Right lobe of liver (tissue), 6 donors: ENCODE measurements at regions not wholly inside any gene's neighbourhood (a gene's known extent, or its start where the extent isn't known, plus 50 kb on each side); places are given as distances from the start of the nearest gene placed in this dataset.

Experiments used
- ATAC-seq, 4 donors: fragments of 200-7000 bp; cut with Tn5 transposase; one replicate each; pipeline ENCODE4 v1.9.1; 2020; ENCODE audit warnings: mild to moderate bottlenecking in 4 of 4, moderate library complexity in 4 of 4
- DNase-seq, 3 donors: peaks; one replicate each; pipeline ENCODE4 v3.0.0-alpha.2; 2020
- H3K27ac ChIP-seq, 3 donors: fragments of 200-600 bp; one replicate each; pipeline ENCODE4 v1.8.0; 2022
- H3K27me3 ChIP-seq, 2 donors: fragments of 200-600 bp; one replicate each; pipeline ENCODE4 v1.8.0; 2022
- H3K36me3 ChIP-seq, 4 donors: fragments of 200-600 bp; sonication (generic) in 1 of 4; one replicate each; pipeline versions ENCODE4 v1.5.1 to v1.8.0; 2017 to 2022; ENCODE audit warnings: control low read depth in 1 of 4
- H3K4me1 ChIP-seq, 4 donors: fragments of 200-600 bp; sonication (generic) in 1 of 4; one replicate each; pipeline versions ENCODE4 v1.5.1 to v1.8.0; 2017 to 2022; ENCODE audit warnings: control low read depth in 1 of 4
- H3K4me3 ChIP-seq, 3 donors: fragments of 200-600 bp; one replicate each; pipeline ENCODE4 v1.8.0; 2022
- H3K9me3 ChIP-seq, 4 donors: fragments of 200-600 bp; sonication (generic) in 1 of 4; one replicate each; pipeline versions ENCODE4 v1.5.1 to v1.8.0; 2017 to 2022; ENCODE audit warnings: control low read depth in 1 of 4
- POLR2A ChIP-seq: fragments of 450-650 bp; IDR thresholded peaks from one replicate; pipeline ENCODE4 v1.6.1; 2017; ENCODE audit warnings: antibody characterized with exemption, mild to moderate bottlenecking
- WGBS: methylation state at CpG from one replicate; pipeline ENCODE4 v1.1.6; 2018; ENCODE audit warnings: low coverage, low lambda C conversion rate; ENCODE audit not compliant: insufficient coverage; ENCODE audit errors: missing lambda C conversion rate; 5-methylcytosine and 5-hydroxymethylcytosine counted together
- intact Hi-C, 2 donors: fragments of 100-400 bp; cut with DNase I; formaldehyde crosslinking; loops; one replicate each; pipeline versions ENCODE4 v1.11.2 to v1.14.1; 2022
- TF ChIP-seq, protein P1 (sequence below), 4 donors: fragments of 200-600 bp in 3 of 4; fragments of 450-650 bp in 1 of 4; IDR thresholded peaks; one replicate each; pipeline versions ENCODE4 v1.5.1 to v1.8.0; 2016 to 2022; ENCODE audit warnings: antibody characterized with exemption in 4 of 4, mild to moderate bottlenecking in 2 of 4
- donor health status: DM: no; HTN: yes; CAD: no.
- donor health status: DM: no; HTN: no; CAD: no.
- donor health status: DM: no; HTN: no; CAD: no.
- donor health status: DM: no; HTN: yes; CAD: no.
- donor health status: DM: no; HTN: yes; CAD: no.

DNA sequence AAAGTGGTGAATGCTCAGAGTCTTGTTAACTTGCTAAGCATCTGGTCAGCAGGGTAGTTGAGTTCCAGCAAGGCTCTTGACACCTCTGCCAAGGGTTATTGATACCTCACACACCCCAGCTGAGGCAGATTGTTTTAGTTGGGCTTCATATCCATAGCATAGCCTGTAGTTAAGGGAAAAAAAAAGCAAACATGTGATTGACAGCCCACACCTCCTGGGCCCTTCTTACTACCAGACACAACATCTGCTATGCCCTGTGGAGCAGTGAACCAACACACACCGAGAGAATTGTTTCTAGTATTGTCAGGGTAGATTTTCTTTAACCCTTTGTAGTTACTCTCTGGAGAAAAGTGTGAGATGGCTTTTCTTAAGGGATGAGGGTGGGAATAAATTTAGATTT, 697.0 kb upstream of the POU3F2 start:
- Histone ChIP-seq H3K4me3 (no peak overlapping the region), H3K27me3 (no peaks in the 10 kb centered on the region), H3K27ac (no peak overlapping the region), H3K4me1 (no peaks in the 10 kb centered on the region), H3K9me3 (no peaks in the 10 kb centered on the region), H3K36me3 (no peaks in the 10 kb centered on the region)
- 0% methylated on average over 1 of the region's 1 CpG for WGBS
- intact Hi-C loops: no loop called here
- TF ChIP-seq, protein P1, sequence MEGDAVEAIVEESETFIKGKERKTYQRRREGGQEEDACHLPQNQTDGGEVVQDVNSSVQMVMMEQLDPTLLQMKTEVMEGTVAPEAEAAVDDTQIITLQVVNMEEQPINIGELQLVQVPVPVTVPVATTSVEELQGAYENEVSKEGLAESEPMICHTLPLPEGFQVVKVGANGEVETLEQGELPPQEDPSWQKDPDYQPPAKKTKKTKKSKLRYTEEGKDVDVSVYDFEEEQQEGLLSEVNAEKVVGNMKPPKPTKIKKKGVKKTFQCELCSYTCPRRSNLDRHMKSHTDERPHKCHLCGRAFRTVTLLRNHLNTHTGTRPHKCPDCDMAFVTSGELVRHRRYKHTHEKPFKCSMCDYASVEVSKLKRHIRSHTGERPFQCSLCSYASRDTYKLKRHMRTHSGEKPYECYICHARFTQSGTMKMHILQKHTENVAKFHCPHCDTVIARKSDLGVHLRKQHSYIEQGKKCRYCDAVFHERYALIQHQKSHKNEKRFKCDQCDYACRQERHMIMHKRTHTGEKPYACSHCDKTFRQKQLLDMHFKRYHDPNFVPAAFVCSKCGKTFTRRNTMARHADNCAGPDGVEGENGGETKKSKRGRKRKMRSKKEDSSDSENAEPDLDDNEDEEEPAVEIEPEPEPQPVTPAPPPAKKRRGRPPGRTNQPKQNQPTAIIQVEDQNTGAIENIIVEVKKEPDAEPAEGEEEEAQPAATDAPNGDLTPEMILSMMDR (IDR thresholded peaks at IDR 0.05): no peak
- no peak for TF ChIP-seq POLR2A
- DNase-seq (no peak), ATAC-seq (no peak)

DNA sequence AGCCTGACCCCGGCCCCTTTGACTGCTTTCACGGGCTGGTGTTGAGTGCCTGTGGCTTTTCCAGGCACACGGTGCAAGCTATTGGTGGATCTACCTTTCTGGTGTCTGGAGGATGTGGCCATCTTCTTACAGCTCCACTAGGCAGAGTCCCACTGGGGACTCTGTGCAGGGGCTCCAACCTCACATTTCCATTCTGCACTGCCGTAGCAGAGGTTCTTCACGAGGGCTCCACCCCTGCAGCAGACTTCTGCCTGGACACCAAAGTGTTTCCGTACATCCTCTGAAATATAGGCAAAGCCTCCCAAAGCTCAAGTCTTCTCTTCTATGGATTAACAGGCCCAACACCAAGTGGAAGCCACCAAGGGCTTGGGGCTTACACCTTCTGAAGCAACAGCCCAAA, 691.5 kb upstream of the POU3F2 start:
- no peaks in the 10 kb centered on the region for H3K36me3 ChIP-seq
- DNase-seq: no peak
- intact Hi-C loops: no loop called here
- WGBS: no CpG with 5 or more reads among the region's 6 CpGs
- H3K27ac ChIP-seq: no peak overlapping the region
- no peaks in the 10 kb centered on the region for H3K9me3 ChIP-seq
- no peak for ATAC-seq
- no peaks in the 10 kb centered on the region for H3K27me3 ChIP-seq
- TF ChIP-seq POLR2A: no peak
- TF ChIP-seq, protein P1 (IDR thresholded peaks at IDR 0.05): no peak
- H3K4me3 ChIP-seq: no peak overlapping the region
- no peaks in the 10 kb centered on the region for H3K4me1 ChIP-seq

DNA sequence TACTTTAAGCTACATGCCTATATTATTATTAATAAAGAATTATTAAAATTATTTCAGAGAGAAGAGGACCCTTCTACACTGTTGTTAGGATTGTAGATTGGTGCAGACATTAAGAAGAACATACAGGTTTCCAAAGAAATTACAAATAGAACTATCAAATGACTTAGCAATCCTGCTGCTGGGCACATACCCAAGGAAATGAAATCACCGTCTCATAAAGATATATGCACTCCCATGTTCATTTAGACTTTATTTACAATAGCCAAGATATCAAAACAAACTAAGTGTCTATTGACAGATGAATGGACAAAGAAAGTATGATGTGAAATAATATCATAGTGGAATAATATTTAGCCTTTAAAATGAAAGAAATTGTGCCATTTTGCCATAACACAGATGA, 687.7 kb upstream of the POU3F2 start:
- Histone ChIP-seq H3K9me3 (no peaks in the 10 kb centered on the region), H3K36me3 (no peaks in the 10 kb centered on the region), H3K4me1 (no peaks in the 10 kb centered on the region), H3K4me3 (no peak overlapping the region), H3K27ac (no peak overlapping the region), H3K27me3 (no peaks in the 10 kb centered on the region)
- TF ChIP-seq POLR2A: no peak
- TF ChIP-seq, protein P1 (IDR thresholded peaks at IDR 0.05): no peak
- intact Hi-C loops: no loop called here
- 68% methylated on average over 1 of the region's 1 CpG for WGBS
- no peak for DNase-seq
- no peak for ATAC-seq

DNA sequence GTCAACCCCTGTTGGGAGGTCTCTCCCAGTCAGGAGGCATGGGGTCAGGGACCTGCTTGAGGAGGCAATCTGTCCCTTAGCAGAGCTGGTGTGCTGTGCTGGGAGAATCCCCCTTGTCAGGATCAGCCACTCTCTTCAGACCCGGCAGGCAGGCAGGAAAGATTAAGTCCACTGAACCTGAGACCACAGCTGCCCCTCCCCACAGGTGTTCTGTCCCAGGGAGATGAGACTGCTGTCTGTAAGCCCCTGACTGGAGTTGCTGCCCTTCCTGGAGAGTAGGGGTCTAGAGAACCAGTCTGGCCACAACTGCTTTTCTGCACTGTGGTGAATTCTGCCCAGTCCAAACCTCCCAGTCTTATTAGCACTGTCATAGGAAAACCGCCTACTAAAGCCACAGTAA, 677.8 kb upstream of the POU3F2 start:
- Histone ChIP-seq H3K4me3 (no peak overlapping the region), H3K27me3 (no peaks in the 10 kb centered on the region), H3K4me1 (no peaks in the 10 kb centered on the region), H3K27ac (no peak overlapping the region), H3K36me3 (no peaks in the 10 kb centered on the region), H3K9me3 (no peaks in the 10 kb centered on the region)
- DNase-seq: no peak
- 17% methylated on average over 1 of the region's 2 CpGs for WGBS
- no peak for ATAC-seq
- no peak for TF ChIP-seq POLR2A
- TF ChIP-seq, protein P1 (IDR thresholded peaks at IDR 0.05): no peak
- intact Hi-C loops: no loop called here

DNA sequence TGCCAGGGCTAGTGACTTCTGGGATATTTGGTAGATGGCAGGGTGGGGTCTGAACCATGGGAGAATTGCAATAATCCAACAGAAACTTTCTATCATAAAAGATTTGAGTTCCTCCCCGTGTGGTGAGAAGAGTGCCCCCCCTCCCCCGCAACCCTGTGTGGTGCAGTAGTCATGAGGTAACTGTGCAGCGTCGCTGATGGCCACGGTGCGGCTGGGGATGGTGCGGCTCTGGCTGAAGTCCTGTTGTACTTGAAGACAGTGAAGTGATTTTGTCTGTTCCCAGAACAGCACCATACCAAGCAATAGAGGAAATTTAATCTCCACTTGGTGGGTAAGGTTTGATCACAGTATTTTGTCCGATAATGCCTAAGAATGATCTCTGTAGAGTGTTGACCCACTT, 654.8 kb upstream of the POU3F2 start:
- Histone ChIP-seq H3K4me1 (no peaks in the 10 kb centered on the region), H3K9me3 (no peaks in the 10 kb centered on the region), H3K27me3 (no peaks in the 10 kb centered on the region), H3K4me3 (no peak overlapping the region), H3K27ac (no peak overlapping the region), H3K36me3 (no peaks in the 10 kb centered on the region)
- ATAC-seq (no peak), DNase-seq (no peak)
- TF ChIP-seq POLR2A: no peak
- TF ChIP-seq, protein P1 (IDR thresholded peaks at IDR 0.05): no peak
- 54% methylated on average over 3 of the region's 8 CpGs for WGBS
- intact Hi-C loops: no loop called here
